ENCODE measurements at regions not wholly inside any gene's neighbourhood (a gene's known extent, or its start where the extent isn't known, plus 50 kb on each side); places are given as distances from the start of the nearest gene placed in this dataset.
"Not testable (repeated sequence)": the region's sequence is repeated elsewhere in the genome, so short reads cannot be mapped to it uniquely, and the experiment has no call there.

GRCh38 chr3:22713936-22714335 lies 489.2 kb upstream of the UBE2E2 start:
- DNase-seq, result peak; percentile 84

GRCh38 chr3:22714749-22715148 lies 488.4 kb upstream of the UBE2E2 start:
- DNase-seq, result no peak

GRCh38 chr3:22720596-22720995 lies 482.5 kb upstream of the UBE2E2 start:
- DNase-seq, result no peak

- DNase-seq, result no peak
Observed at GRCh38 chr3:22724420-22724819, 478.7 kb upstream of the UBE2E2 start.

GRCh38 chr3:22728406-22728805 lies 474.7 kb upstream of the UBE2E2 start:
- DNase-seq, result no peak

- no peak for DNase-seq
Observed at GRCh38 chr3:22729212-22729611, 473.9 kb upstream of the UBE2E2 start.

GRCh38 chr3:22729981-22730380 lies 473.1 kb upstream of the UBE2E2 start:
- DNase-seq, result peak; percentile 43

- no peak for DNase-seq
Observed at GRCh38 chr3:22730701-22731100, 472.4 kb upstream of the UBE2E2 start.

GRCh38 chr3:22731901-22732300 lies 471.2 kb upstream of the UBE2E2 start:
- no peak for DNase-seq

- peak; percentile 15 for DNase-seq
Observed at GRCh38 chr3:22732641-22733040, 470.5 kb upstream of the UBE2E2 start.

GRCh38 chr3:22734207-22734606 lies 468.9 kb upstream of the UBE2E2 start:
- peak; percentile 68 for DNase-seq

GRCh38 chr3:22734756-22735155 lies 468.4 kb upstream of the UBE2E2 start:
- DNase-seq, result peak; percentile 35

- DNase-seq, result no peak
Observed at GRCh38 chr3:22735373-22735772, 467.8 kb upstream of the UBE2E2 start.

GRCh38 chr3:22743386-22743785 lies 459.7 kb upstream of the UBE2E2 start:
- DNase-seq, result not testable (repeated sequence)

GRCh38 chr3:22745321-22745720 lies 457.8 kb upstream of the UBE2E2 start:
- DNase-seq, result no peak

GRCh38 chr3:22746221-22746620 lies 456.9 kb upstream of the UBE2E2 start:
- DNase-seq, result no peak

- peak; percentile 6 for DNase-seq
Observed at GRCh38 chr3:22748453-22749045, 454.6 kb upstream of the UBE2E2 start.

- DNase-seq, result no peak
Observed at GRCh38 chr3:22759636-22760310, 443.4 kb upstream of the UBE2E2 start.

GRCh38 chr3:22765679-22766078 lies 437.4 kb upstream of the UBE2E2 start:
- DNase-seq, result no peak

- DNase-seq, result no peak
Observed at GRCh38 chr3:22777834-22778233, 425.3 kb upstream of the UBE2E2 start.

- peak; percentile 86 for DNase-seq
Observed at GRCh38 chr3:22779737-22780136, 423.4 kb upstream of the UBE2E2 start.

GRCh38 chr3:22792533-22792932 lies 410.6 kb upstream of the UBE2E2 start:
- no peak for DNase-seq

GRCh38 chr3:22795917-22796316 lies 407.2 kb upstream of the UBE2E2 start:
- DNase-seq, result peak; percentile 31

- no peak for DNase-seq
Observed at GRCh38 chr3:22798461-22798860, 404.7 kb upstream of the UBE2E2 start.

- DNase-seq, result no peak
Observed at GRCh38 chr3:22819209-22819608, 383.9 kb upstream of the UBE2E2 start.
